H9 (cell line): ENCODE measurements at regions not wholly inside any gene's neighbourhood (a gene's known extent, or its start where the extent isn't known, plus 50 kb on each side); places are given as distances from the start of the nearest gene placed in this dataset.

Experiments used
- DNase-seq: peaks from one replicate; pipeline ENCODE4 v3.0.0-alpha.2; 2017
- H2AFZ ChIP-seq: one replicate; pipeline ENCODE4 v1.6.1; 2013; ENCODE audit warnings: mild to moderate bottlenecking, low read length, control low read depth, moderate library complexity
- H2AK5ac ChIP-seq: 2 replicates; pipeline ENCODE4 v1.6.1; 2013; ENCODE audit warnings: low read length, control low read depth, mixed read lengths; ENCODE audit not compliant: insufficient read length
- H2BK120ac ChIP-seq: one replicate; pipeline ENCODE4 v1.6.1; 2013; ENCODE audit warnings: low read depth, mild to moderate bottlenecking, low read length, control low read depth, inconsistent platforms; ENCODE audit not compliant: poor library complexity, severe bottlenecking
- H2BK12ac ChIP-seq: 2 replicates; pipeline ENCODE4 v1.6.1; 2013; ENCODE audit warnings: low read length, control low read depth, mixed read lengths, low read depth; ENCODE audit not compliant: insufficient read length
- H2BK15ac ChIP-seq: 2 replicates; pipeline ENCODE4 v1.6.1; 2013; ENCODE audit warnings: low read depth, low read length, control low read depth
- H2BK20ac ChIP-seq: one replicate; pipeline ENCODE4 v1.6.1; 2013; ENCODE audit warnings: low read depth, mild to moderate bottlenecking, low read length, control low read depth, inconsistent platforms; ENCODE audit not compliant: poor library complexity, severe bottlenecking
- H2BK5ac ChIP-seq: 2 replicates; pipeline ENCODE4 v1.6.1; 2013; ENCODE audit warnings: low read length, control low read depth, mixed read lengths; ENCODE audit not compliant: insufficient read length
- H3K14ac ChIP-seq: 2 replicates; pipeline ENCODE4 v1.6.1; 2013; ENCODE audit warnings: low read length, control low read depth; ENCODE audit not compliant: insufficient read depth
- H3K18ac ChIP-seq: 2 replicates; pipeline ENCODE4 v1.6.1; 2013; ENCODE audit warnings: low read depth, mild to moderate bottlenecking, mixed read lengths, low read length, control low read depth; ENCODE audit not compliant: insufficient read length
- H3K23ac ChIP-seq: 2 replicates; pipeline ENCODE4 v1.6.1; 2013; ENCODE audit warnings: low read length, control low read depth, mixed read lengths, low read depth; ENCODE audit not compliant: insufficient read length
- H3K23me2 ChIP-seq: 2 replicates; pipeline ENCODE4 v1.6.1; 2013; ENCODE audit warnings: low read depth, mild to moderate bottlenecking, mixed read lengths, low read length, control low read depth; ENCODE audit not compliant: insufficient read length, poor library complexity, severe bottlenecking
- H3K27ac ChIP-seq: 2 replicates; pipeline ENCODE4 v1.5.1; 2013; ENCODE audit warnings: low read length, control low read depth, mixed read lengths, low read depth; ENCODE audit not compliant: insufficient read length
- H3K27me3 ChIP-seq: 2 replicates; pipeline ENCODE4 v1.6.1; 2013; ENCODE audit warnings: low read length, control low read depth, inconsistent platforms; ENCODE audit not compliant: insufficient read depth
- H3K4ac ChIP-seq: 2 replicates; pipeline ENCODE4 v1.6.1; 2013; ENCODE audit warnings: low read depth, mild to moderate bottlenecking, control low read depth, inconsistent platforms, low read length, moderate library complexity
- H3K4me1 ChIP-seq: 2 replicates; pipeline ENCODE4 v1.6.1; 2013; ENCODE audit warnings: low read length, control low read depth, inconsistent platforms; ENCODE audit not compliant: insufficient read depth
- H3K4me2 ChIP-seq: 2 replicates; pipeline ENCODE4 v1.6.1; 2013; ENCODE audit warnings: low read length, control low read depth, mixed read lengths; ENCODE audit not compliant: insufficient read length, insufficient read depth
- H3K56ac ChIP-seq: 2 replicates; pipeline ENCODE4 v1.6.1; 2013; ENCODE audit warnings: low read depth, mild to moderate bottlenecking, mixed read lengths, low read length, control low read depth; ENCODE audit not compliant: insufficient read length
- H3K79me1 ChIP-seq: 2 replicates; pipeline ENCODE4 v1.6.1; 2013; ENCODE audit warnings: low read depth, mild to moderate bottlenecking, moderate library complexity, low read length, control low read depth, inconsistent platforms; ENCODE audit not compliant: insufficient read depth, poor library complexity, severe bottlenecking
- H3K79me2 ChIP-seq: 2 replicates; pipeline ENCODE4 v1.6.1; 2013; ENCODE audit warnings: low read length, control low read depth, inconsistent platforms; ENCODE audit not compliant: insufficient read depth
- H3K9ac ChIP-seq: 2 replicates; pipeline ENCODE4 v1.6.1; 2013; ENCODE audit warnings: low read length, control low read depth, mixed read lengths; ENCODE audit not compliant: insufficient read length; ENCODE audit errors: extremely low read depth
- H3K9me3 ChIP-seq: one replicate; pipeline ENCODE4 v1.6.1; 2013; ENCODE audit warnings: low read depth, low read length, inconsistent platforms; ENCODE audit not compliant: control insufficient read depth
- H3T11ph ChIP-seq: one replicate; pipeline ENCODE4 v1.6.1; 2013; ENCODE audit warnings: mild to moderate bottlenecking, low read length, control low read depth, inconsistent platforms
- H4K20me1 ChIP-seq: one replicate; pipeline ENCODE4 v1.6.1; 2013; ENCODE audit not compliant: control insufficient read depth, insufficient read length, insufficient read depth
- H4K5ac ChIP-seq: 2 replicates; pipeline ENCODE4 v1.6.1; 2013; ENCODE audit warnings: low read depth, mild to moderate bottlenecking, mixed read lengths, low read length, control low read depth; ENCODE audit not compliant: insufficient read length
- H4K8ac ChIP-seq: replicated peaks from 2 replicates; pipeline ENCODE4 v1.6.1; 2013; ENCODE audit warnings: low read length, control low read depth, mixed read lengths, low read depth; ENCODE audit not compliant: insufficient read length
- H4K91ac ChIP-seq: 2 replicates; pipeline ENCODE4 v1.6.1; 2013; ENCODE audit warnings: low read depth, mild to moderate bottlenecking, moderate library complexity, mixed read lengths, low read length, control low read depth; ENCODE audit not compliant: insufficient read length
- H3K27ac Mint-ChIP-seq, 3 experiments: 2 replicates in 2 of 3; 3 replicates in 1 of 3; pipeline ENCODE4 v1.8.0; 2020 to 2021; ENCODE audit warnings: mixed read lengths in 3 of 3, mild to moderate bottlenecking in 1 of 3, moderate library complexity in 1 of 3
- H3K27me3 Mint-ChIP-seq: 2 replicates; pipeline ENCODE4 v1.8.0; 2021; ENCODE audit warnings: low read depth, mild to moderate bottlenecking, moderate library complexity, mixed read lengths
- H3K36me3 Mint-ChIP-seq, 3 experiments: 2 replicates in 2 of 3; 3 replicates in 1 of 3; pipeline ENCODE4 v1.8.0; 2020 to 2021; ENCODE audit warnings: low read depth in 3 of 3, mixed read lengths in 3 of 3; ENCODE audit not compliant: insufficient read depth in 1 of 3
- H3K4me1 Mint-ChIP-seq, 2 experiments: 2 replicates each; pipeline ENCODE4 v1.8.0; 2020; ENCODE audit warnings: mixed read lengths in 2 of 2
- H3K4me3 Mint-ChIP-seq, 2 experiments: 2 replicates in 1 of 2; 3 replicates in 1 of 2; pipeline ENCODE4 v1.8.0; 2020 to 2021; ENCODE audit warnings: mild to moderate bottlenecking in 2 of 2, mixed read lengths in 2 of 2, moderate library complexity in 1 of 2
- H3K9me3 Mint-ChIP-seq, 2 experiments: 2 replicates in 1 of 2; 3 replicates in 1 of 2; pipeline ENCODE4 v1.8.0; 2020; ENCODE audit warnings: mild to moderate bottlenecking in 2 of 2, mixed read lengths in 2 of 2, moderate library complexity in 1 of 2
- WGBS: extraction: QIAGEN DNeasy Blood & Tissue Kit; methylation state at CpG from one replicate; pipeline ENCODE4 v1.1.7; 2013; ENCODE audit warnings: missing lambda C conversion rate, low lambda C conversion rate, mixed read lengths; ENCODE audit not compliant: insufficient read length; ENCODE audit errors: extremely low coverage; 5-methylcytosine and 5-hydroxymethylcytosine counted together
- TF ChIP-seq, protein P1 (sequence below): fragments of 200-600 bp; sonication (generic); conservative IDR thresholded peaks from 3 replicates; pipeline ENCODE4 v1.8.0; 2021; ENCODE audit warnings: antibody characterized with exemption, mild to moderate bottlenecking

DNA sequence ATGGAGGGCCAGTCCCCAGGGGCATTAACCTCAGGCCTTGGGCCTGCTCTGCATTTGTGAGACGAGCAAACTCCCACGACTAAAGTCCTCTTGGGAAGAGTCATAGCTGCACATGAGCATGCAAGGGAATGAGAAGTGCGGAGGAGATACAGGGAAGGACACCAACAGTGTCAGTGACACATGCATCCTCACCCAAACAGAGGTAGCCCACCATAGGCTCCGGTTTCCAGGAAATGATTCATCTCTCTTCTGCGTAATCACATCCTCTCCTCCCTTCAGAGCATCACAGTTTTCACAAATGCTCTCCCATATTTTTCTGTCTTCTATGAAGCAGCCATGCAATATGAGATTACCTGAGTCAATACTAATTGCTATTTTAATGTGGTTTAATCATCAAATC lies 725.7 kb upstream of the GOT2 start:
- H3K56ac ChIP-seq, result no peak overlapping the region
- no peak overlapping the region for H3K4me2 ChIP-seq
- Mint-ChIP-seq H3K4me3 (no peak overlapping the region), H3K36me3 (no peaks in the 10 kb centered on the region), H3K4me1 (no peaks in the 10 kb centered on the region), H3K9me3 (no peaks in the 10 kb centered on the region), H3K27me3 (no peaks in the 10 kb centered on the region), H3K27ac (no peak overlapping the region)
- no peak overlapping the region for H4K8ac ChIP-seq
- H3K4ac ChIP-seq, result no peak overlapping the region
- H4K5ac ChIP-seq, result no peak overlapping the region
- no peak overlapping the region for H2AK5ac ChIP-seq
- H3K9ac ChIP-seq, result no peak overlapping the region
- H3K27me3 ChIP-seq, result no peaks in the 10 kb centered on the region
- no peak overlapping the region for H2BK5ac ChIP-seq
- TF ChIP-seq, protein P1, sequence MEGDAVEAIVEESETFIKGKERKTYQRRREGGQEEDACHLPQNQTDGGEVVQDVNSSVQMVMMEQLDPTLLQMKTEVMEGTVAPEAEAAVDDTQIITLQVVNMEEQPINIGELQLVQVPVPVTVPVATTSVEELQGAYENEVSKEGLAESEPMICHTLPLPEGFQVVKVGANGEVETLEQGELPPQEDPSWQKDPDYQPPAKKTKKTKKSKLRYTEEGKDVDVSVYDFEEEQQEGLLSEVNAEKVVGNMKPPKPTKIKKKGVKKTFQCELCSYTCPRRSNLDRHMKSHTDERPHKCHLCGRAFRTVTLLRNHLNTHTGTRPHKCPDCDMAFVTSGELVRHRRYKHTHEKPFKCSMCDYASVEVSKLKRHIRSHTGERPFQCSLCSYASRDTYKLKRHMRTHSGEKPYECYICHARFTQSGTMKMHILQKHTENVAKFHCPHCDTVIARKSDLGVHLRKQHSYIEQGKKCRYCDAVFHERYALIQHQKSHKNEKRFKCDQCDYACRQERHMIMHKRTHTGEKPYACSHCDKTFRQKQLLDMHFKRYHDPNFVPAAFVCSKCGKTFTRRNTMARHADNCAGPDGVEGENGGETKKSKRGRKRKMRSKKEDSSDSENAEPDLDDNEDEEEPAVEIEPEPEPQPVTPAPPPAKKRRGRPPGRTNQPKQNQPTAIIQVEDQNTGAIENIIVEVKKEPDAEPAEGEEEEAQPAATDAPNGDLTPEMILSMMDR, result no peak
- H2BK20ac ChIP-seq, result no peak overlapping the region
- H2BK12ac ChIP-seq, result no peak overlapping the region
- H3K27ac ChIP-seq, result no peak overlapping the region
- H3K4me1 ChIP-seq, result no peaks in the 10 kb centered on the region
- H4K91ac ChIP-seq, result no peak overlapping the region
- no peaks in the 10 kb centered on the region for H3K79me1 ChIP-seq
- H2BK120ac ChIP-seq, result no peak overlapping the region
- no CpG with 5 or more reads among the region's 5 CpGs for WGBS
- H3K79me2 ChIP-seq, result no peaks in the 10 kb centered on the region
- H3K9me3 ChIP-seq, result no peaks in the 10 kb centered on the region
- no peaks in the 10 kb centered on the region for H3K23me2 ChIP-seq
- H3K23ac ChIP-seq, result no peak overlapping the region
- DNase-seq, result no peak
- no peak overlapping the region for H2BK15ac ChIP-seq
- no peak overlapping the region for H3K18ac ChIP-seq
- H3K14ac ChIP-seq, result no peak overlapping the region
- H4K20me1 ChIP-seq, result no peaks in the 10 kb centered on the region
- H2AFZ ChIP-seq, result no peak overlapping the region
- H3T11ph ChIP-seq, result no peak overlapping the region
